HEK293T (cell line): ENCODE measurements at regions not wholly inside any gene's neighbourhood (a gene's known extent, or its start where the extent isn't known, plus 50 kb on each side); places are given as distances from the start of the nearest gene placed in this dataset.

Source experiments
- ELF4 ChIP-seq: fragments of 450-650 bp; IDR thresholded peaks from 2 replicates; pipeline ENCODE4 v1.6.1; 2017; ENCODE audit warnings: antibody characterized with exemption
- SUZ12 ChIP-seq: fragments of 450-650 bp; IDR thresholded peaks from 2 replicates; pipeline ENCODE4 v1.6.1; 2016; ENCODE audit warnings: mild to moderate bottlenecking
- ZNF384 ChIP-seq: fragments of 450-650 bp; IDR thresholded peaks from 2 replicates; pipeline ENCODE4 v1.6.1; 2016

- TF ChIP-seq ELF4: no peak
- no peak for TF ChIP-seq SUZ12
- no peak for TF ChIP-seq ZNF384
Measured at GRCh38 chr5:29130786-29131185, 2062.7 kb upstream of the CDH6 start.
